ENCODE measurements at regions not wholly inside any gene's neighbourhood (a gene's known extent, or its start where the extent isn't known, plus 50 kb on each side); places are given as distances from the start of the nearest gene placed in this dataset.

GRCh38 chr11:97461934-97462333 is 1072.1 kb downstream of the JRKL start:
- no peak for TF ChIP-seq CTCF (IDR thresholded peaks at IDR 0.05)
- TF ChIP-seq POLR2A (IDR thresholded peaks at IDR 0.05): no peak

All from Peyer's patch (tissue), 4 donors.